Suppressor macrophage treated with lipopolysaccharide for 4 hours (primary cell): ENCODE measurements at regions not wholly inside any gene's neighbourhood (a gene's known extent, or its start where the extent isn't known, plus 50 kb on each side); places are given as distances from the start of the nearest gene placed in this dataset.

Experiments
- DNase-seq: peaks from one replicate; pipeline ENCODE4 v3.0.0-alpha.2; 2020

- no peak for DNase-seq
Observed at GRCh38 chr13:22563272-22563671, 617.5 kb upstream of the SGCG start.

GRCh38 chr13:22569811-22570210 lies 611.0 kb upstream of the SGCG start:
- DNase-seq = no peak

- DNase-seq = no peak
Observed at GRCh38 chr13:22589880-22590279, 590.9 kb upstream of the SGCG start.

- DNase-seq = no peak
Observed at GRCh38 chr13:22592515-22592914, 588.3 kb upstream of the SGCG start.

- no peak for DNase-seq
Observed at GRCh38 chr13:22594041-22594440, 586.7 kb upstream of the SGCG start.

GRCh38 chr13:22596171-22596863 lies 584.5 kb upstream of the SGCG start:
- DNase-seq = no peak

- no peak for DNase-seq
Observed at GRCh38 chr13:22599156-22599555, 581.6 kb upstream of the SGCG start.

- no peak for DNase-seq
Observed at GRCh38 chr13:22618002-22618401, 562.8 kb upstream of the SGCG start.

GRCh38 chr13:22625691-22626090 lies 555.1 kb upstream of the SGCG start:
- DNase-seq = no peak

- DNase-seq = no peak
Observed at GRCh38 chr13:22629374-22629773, 551.4 kb upstream of the SGCG start.

GRCh38 chr13:22642088-22642487 lies 538.7 kb upstream of the SGCG start:
- no peak for DNase-seq

- no peak for DNase-seq
Observed at GRCh38 chr13:22644941-22645340, 535.8 kb upstream of the SGCG start.

- DNase-seq = no peak
Observed at GRCh38 chr13:22647156-22647850, 533.5 kb upstream of the SGCG start.

- no peak for DNase-seq
Observed at GRCh38 chr13:22648320-22648801, 532.4 kb upstream of the SGCG start.

GRCh38 chr13:22652796-22653195 lies 528.0 kb upstream of the SGCG start:
- no peak for DNase-seq

- no peak for DNase-seq
Observed at GRCh38 chr13:22653866-22654265, 526.9 kb upstream of the SGCG start.

- no peak for DNase-seq
Observed at GRCh38 chr13:22655106-22655852, 525.5 kb upstream of the SGCG start.

- no peak for DNase-seq
Observed at GRCh38 chr13:22662771-22663170, 518.0 kb upstream of the SGCG start.

- DNase-seq = no peak
Observed at GRCh38 chr13:22665506-22665905, 515.3 kb upstream of the SGCG start.

- DNase-seq = no peak
Observed at GRCh38 chr13:22690756-22691155, 490.0 kb upstream of the SGCG start.

GRCh38 chr13:22693691-22694090 lies 487.1 kb upstream of the SGCG start:
- no peak for DNase-seq

GRCh38 chr13:22696433-22696832 lies 484.3 kb upstream of the SGCG start:
- DNase-seq = no peak

GRCh38 chr13:22698467-22698866 lies 482.3 kb upstream of the SGCG start:
- DNase-seq = no peak
